ENCODE measurements at regions not wholly inside any gene's neighbourhood (a gene's known extent, or its start where the extent isn't known, plus 50 kb on each side); places are given as distances from the start of the nearest gene placed in this dataset.
"Not testable (repeated sequence)": the region's sequence is repeated elsewhere in the genome, so short reads cannot be mapped to it uniquely, and the experiment has no call there.

DNA sequence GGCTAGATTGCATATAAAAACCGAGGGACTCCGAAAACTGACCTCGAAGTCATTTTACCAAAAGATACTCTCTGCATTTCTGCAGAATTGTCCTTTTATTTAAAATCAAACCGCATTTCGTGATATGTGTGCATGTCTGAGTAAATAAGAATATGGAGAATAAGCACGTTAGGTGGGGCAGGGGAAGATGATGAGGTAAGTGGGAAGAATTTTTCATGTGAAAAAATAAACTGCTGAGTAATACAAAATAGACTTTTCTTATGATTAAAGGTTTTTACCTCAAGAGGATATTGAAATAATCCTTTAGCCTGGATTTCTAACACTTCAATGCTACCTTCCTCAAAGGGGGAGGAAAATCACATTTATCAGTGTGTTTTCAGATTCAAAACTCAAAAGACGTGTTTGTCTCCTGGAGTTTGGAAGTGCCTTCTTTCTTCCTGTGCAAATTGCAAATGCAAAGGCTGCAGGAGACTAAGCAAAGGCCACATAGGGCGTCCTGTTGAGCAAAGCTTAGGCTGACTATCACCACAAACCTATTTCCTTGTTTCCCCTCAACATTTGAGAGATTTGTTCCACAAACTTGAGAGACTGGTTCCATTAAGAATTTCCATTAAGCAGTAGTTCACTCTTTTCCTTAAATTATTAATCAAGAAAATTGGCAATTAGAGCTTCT is 813.5 kb downstream of the MCTP2 start:
- Histone ChIP-seq H3K36me3 (ENCODE audit: control insufficient read depth in 1 of 2, insufficient read depth in 2 of 2, low read length in 2 of 2) (no peaks in the 10 kb centered on the region), H3K9me3 (ENCODE audit: control insufficient read depth in 1 of 2, low read length in 2 of 2) (peaks cover 0 to 13% of the 10 kb centered on the region in 2 donors), H3K27me3 (ENCODE audit: low read depth, low read length) (no peaks in the 10 kb centered on the region), H3K4me1 (ENCODE audit: control insufficient read depth in 1 of 2, insufficient read depth in 2 of 2, low read length in 2 of 2) (no peaks in the 10 kb centered on the region), H3K4me3 (ENCODE audit: low read depth in 1 of 2, low read length in 2 of 2) (no peak overlapping the region), H3K27ac (ENCODE audit: low read length) (no peak overlapping the region)

DNA sequence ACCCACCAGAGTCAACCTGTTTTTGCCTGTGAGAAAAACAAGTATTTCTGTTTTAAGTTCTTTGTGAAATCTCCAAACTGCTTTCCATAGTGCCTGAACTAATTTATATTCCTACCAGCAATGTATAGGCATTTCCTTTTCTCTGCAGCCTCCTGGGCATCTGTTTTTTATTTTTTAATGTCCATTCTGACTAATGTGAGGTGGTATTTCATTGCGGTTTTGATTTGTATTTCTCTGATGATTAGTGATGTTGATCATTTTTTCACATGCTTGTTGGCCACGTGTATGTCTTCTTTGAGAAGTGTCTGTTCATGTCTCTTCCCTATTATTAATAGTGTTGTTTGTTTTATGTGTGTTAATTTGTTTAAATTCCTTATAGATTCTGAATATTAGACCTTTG is 820.5 kb downstream of the MCTP2 start:
- no peak overlapping the region for H3K4me3 ChIP-seq (ENCODE audit: low read depth in 1 of 2, low read length in 2 of 2)
- no peaks in the 10 kb centered on the region for H3K36me3 ChIP-seq (ENCODE audit: control insufficient read depth in 1 of 2, insufficient read depth in 2 of 2, low read length in 2 of 2)
- H3K27me3 ChIP-seq (ENCODE audit: low read depth, low read length), result no peaks in the 10 kb centered on the region
- no peaks in the 10 kb centered on the region for H3K4me1 ChIP-seq (ENCODE audit: control insufficient read depth in 1 of 2, insufficient read depth in 2 of 2, low read length in 2 of 2)
- peaks cover 0 to 19% of the 10 kb centered on the region in 2 donors for H3K9me3 ChIP-seq (ENCODE audit: control insufficient read depth in 1 of 2, low read length in 2 of 2)
- H3K27ac ChIP-seq (ENCODE audit: low read length), result no peak overlapping the region

DNA sequence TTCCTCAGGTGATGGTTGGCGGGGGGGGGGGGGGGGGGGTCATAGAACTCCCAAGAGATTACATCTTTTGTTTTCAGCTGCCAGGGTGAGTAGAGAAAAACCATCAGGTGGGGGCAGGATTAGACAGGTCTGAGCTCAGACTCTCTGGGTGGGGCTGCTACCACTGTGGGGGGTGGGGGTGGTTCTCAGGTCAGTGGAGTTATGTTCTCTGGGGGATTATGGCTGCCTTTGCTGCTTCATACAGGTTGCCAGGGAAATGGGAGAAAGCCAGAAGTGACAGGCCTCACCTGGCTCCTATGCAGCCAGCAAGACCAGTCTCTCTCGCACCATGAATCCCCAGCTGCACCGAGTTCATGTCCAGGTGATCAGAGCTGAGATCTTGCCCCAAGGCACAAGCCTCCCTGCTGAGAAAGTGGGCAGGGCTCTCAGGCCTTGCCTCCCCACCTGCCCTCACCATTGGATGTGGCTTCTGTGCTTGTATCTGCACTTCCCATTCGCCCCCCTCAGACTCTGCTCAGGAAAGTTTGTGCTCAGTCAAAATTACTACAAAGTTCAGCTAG is 828.1 kb downstream of the MCTP2 start:
- Histone ChIP-seq H3K27me3 (ENCODE audit: low read depth, low read length) (no peaks in the 10 kb centered on the region), H3K36me3 (ENCODE audit: control insufficient read depth in 1 of 2, insufficient read depth in 2 of 2, low read length in 2 of 2) (no peaks in the 10 kb centered on the region), H3K27ac (ENCODE audit: low read length) (no peak overlapping the region), H3K9me3 (ENCODE audit: control insufficient read depth in 1 of 2, low read length in 2 of 2) (peaks cover 0 to 7% of the 10 kb centered on the region in 2 donors), H3K4me1 (ENCODE audit: control insufficient read depth in 1 of 2, insufficient read depth in 2 of 2, low read length in 2 of 2) (no peaks in the 10 kb centered on the region), H3K4me3 (ENCODE audit: low read depth in 1 of 2, low read length in 2 of 2) (no peak overlapping the region)

DNA sequence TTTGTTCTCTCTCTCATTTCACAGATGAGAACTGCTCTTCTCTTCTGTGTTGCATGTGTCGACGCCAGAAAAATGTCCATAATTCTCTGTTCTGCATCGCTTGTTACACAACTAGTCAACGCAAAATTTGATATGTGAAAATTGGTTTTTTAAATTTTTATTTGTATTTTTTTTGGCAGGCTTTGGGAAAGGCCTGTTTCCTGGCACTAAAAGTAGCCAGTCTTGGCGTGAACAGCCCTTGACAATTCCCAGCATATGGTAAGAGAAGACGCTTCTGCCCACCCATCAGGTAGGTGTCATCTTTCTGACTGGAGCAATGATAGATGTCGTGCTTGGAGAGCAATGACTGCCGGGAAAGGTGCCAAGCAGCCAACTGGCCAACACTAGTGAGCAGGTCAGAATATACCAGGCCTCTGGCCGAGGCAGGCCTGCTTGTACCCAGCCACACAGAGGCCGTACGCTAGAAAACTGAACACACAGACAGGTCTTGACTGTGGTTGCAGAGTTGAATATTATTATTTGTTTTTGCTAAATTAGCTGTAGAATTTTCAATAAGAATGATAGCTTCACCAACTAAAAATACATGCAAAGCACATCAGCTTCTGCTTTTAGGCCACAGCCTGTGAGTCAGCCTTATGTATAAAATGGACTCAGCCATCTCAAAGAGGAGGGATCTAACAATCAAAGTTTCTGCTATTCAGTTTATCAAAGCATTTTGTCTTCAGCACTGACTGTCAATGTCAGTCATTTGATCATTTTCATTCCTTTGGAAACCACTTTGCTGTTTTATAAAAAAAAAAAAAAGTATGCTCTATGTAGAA is 837.5 kb downstream of the MCTP2 start:
- Histone ChIP-seq H3K27ac (ENCODE audit: low read length) (no peak overlapping the region), H3K4me3 (ENCODE audit: low read depth in 1 of 2, low read length in 2 of 2) (no peak overlapping the region), H3K27me3 (ENCODE audit: low read depth, low read length) (no peaks in the 10 kb centered on the region), H3K4me1 (ENCODE audit: control insufficient read depth in 1 of 2, insufficient read depth in 2 of 2, low read length in 2 of 2) (no peaks in the 10 kb centered on the region), H3K9me3 (ENCODE audit: control insufficient read depth in 1 of 2, low read length in 2 of 2) (no peaks in the 10 kb centered on the region), H3K36me3 (ENCODE audit: control insufficient read depth in 1 of 2, insufficient read depth in 2 of 2, low read length in 2 of 2) (no peaks in the 10 kb centered on the region)

DNA sequence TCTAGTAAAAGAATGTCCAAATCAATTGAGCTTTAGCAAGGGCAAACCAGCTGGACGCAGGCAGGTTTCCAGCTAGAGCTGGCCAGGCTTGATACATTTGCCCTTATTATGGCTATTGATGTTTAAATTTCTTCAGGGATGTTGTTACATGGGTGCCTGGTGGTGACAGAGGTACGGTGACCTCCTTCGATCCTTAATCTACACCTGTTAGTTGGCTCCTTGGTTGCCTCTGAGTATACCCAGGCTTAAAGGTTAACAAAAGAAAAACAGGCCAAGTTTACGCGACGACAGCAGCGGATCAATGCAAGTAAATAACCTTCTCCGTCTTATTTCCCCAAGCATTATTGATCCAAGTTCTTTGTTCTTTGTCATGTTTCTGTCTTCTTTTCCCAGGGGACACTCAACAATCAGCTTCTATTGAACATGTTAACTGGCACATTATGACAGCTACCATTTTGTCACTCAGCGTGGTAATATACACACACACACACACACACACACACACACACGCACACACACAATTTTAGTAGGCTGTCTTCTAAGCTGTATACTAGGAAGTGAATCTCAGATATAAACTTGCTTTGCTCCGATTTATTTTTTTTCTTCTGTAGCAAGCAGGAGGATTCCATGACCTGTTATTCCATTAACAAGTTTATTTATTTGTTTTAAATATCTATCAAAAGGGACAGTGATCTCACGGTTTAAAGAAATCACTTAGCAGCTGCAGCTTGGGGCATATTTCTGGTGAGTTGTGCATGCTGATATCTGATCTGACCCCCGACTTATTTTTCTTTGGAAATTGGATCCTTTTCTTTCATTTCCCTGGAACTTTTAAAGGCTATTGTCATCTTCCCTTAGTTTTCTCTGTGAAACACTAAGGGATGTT is 844.7 kb downstream of the MCTP2 start:
- Histone ChIP-seq H3K4me1 (ENCODE audit: control insufficient read depth in 1 of 2, insufficient read depth in 2 of 2, low read length in 2 of 2) (no peaks in the 10 kb centered on the region), H3K9me3 (ENCODE audit: control insufficient read depth in 1 of 2, low read length in 2 of 2) (no peaks in the 10 kb centered on the region)

DNA sequence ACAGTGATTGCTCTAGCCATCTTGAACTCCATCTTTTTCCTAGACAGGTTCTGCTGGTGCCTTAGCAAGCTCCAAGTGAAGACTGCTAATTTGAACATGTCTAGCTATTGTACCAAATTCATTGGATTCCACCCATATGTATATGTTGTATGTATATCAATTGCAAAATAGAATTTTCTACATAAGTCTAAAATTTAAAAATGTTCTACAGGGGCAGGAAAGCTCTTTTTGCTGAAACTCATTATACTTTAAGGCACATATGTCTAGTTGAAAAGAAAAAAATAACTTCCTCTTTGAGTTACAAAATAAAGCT is 845.3 kb downstream of the MCTP2 start:
- H3K27me3 ChIP-seq (ENCODE audit: low read depth, low read length), result no peaks in the 10 kb centered on the region
- H3K36me3 ChIP-seq (ENCODE audit: control insufficient read depth in 1 of 2, insufficient read depth in 2 of 2, low read length in 2 of 2), result no peaks in the 10 kb centered on the region
- no peaks in the 10 kb centered on the region for H3K9me3 ChIP-seq (ENCODE audit: control insufficient read depth in 1 of 2, low read length in 2 of 2)
- no peak overlapping the region for H3K4me3 ChIP-seq (ENCODE audit: low read depth in 1 of 2, low read length in 2 of 2)
- H3K4me1 ChIP-seq (ENCODE audit: control insufficient read depth in 1 of 2, insufficient read depth in 2 of 2, low read length in 2 of 2), result no peaks in the 10 kb centered on the region
- H3K27ac ChIP-seq (ENCODE audit: low read length), result no peak overlapping the region

More for the DNA sequence above, 844.7 kb downstream of the MCTP2 start:
- Histone ChIP-seq H3K36me3 (ENCODE audit: control insufficient read depth in 1 of 2, insufficient read depth in 2 of 2, low read length in 2 of 2) (no peaks in the 10 kb centered on the region), H3K27me3 (ENCODE audit: low read depth, low read length) (no peaks in the 10 kb centered on the region), H3K4me3 (ENCODE audit: low read depth in 1 of 2, low read length in 2 of 2) (no peak overlapping the region), H3K27ac (ENCODE audit: low read length) (no peak overlapping the region)

DNA sequence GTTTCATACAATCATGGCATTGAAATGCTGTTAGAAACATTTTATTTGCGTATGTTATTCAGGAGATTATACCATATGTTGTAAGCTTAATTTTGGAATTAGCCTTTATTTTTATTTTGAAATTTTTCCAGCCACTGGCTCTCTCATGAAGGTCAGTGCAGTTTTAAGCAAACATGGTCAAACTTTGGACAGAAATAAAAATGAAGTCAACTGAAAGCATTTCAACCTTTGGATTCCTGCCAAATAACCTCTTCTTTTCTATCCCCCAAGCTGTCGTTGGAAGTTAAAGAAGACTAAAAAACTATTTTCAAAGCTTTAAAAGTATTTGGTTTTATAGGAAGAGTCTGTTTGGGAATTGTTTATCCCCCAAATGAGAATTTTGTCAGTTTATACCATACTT is 846.6 kb downstream of the MCTP2 start:
- H3K4me1 ChIP-seq (ENCODE audit: control insufficient read depth in 1 of 2, insufficient read depth in 2 of 2, low read length in 2 of 2), result no peaks in the 10 kb centered on the region
- H3K4me3 ChIP-seq (ENCODE audit: low read depth in 1 of 2, low read length in 2 of 2), result no peak overlapping the region
- no peaks in the 10 kb centered on the region for H3K36me3 ChIP-seq (ENCODE audit: control insufficient read depth in 1 of 2, insufficient read depth in 2 of 2, low read length in 2 of 2)
- H3K9me3 ChIP-seq (ENCODE audit: control insufficient read depth in 1 of 2, low read length in 2 of 2), result no peaks in the 10 kb centered on the region
- no peaks in the 10 kb centered on the region for H3K27me3 ChIP-seq (ENCODE audit: low read depth, low read length)
- H3K27ac ChIP-seq (ENCODE audit: low read length), result no peak overlapping the region

DNA sequence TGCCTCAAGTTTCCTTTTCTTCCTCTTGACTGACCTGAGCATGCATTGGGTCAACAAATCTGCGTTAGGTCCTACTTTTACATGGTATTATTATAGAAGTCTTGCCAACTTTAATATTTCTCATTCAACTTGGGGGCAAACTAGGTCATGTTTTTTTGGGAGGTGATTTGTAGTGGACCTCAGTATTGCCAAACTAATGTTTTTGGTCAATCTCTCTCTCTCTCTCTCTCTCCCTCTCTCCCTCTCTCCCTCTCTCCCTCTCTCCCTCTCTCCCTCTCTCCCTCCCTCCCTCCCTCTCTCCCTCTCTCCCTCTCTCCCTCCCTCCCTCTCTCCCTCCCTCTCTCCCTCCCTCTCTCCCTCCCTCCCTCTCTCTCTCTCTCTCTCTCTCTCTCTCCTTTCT is 848.9 kb downstream of the MCTP2 start:
- H3K27me3 ChIP-seq (ENCODE audit: low read depth, low read length); H3K9me3 ChIP-seq (ENCODE audit: control insufficient read depth in 1 of 2, low read length in 2 of 2); H3K36me3 ChIP-seq (ENCODE audit: control insufficient read depth in 1 of 2, insufficient read depth in 2 of 2, low read length in 2 of 2); H3K27ac ChIP-seq (ENCODE audit: low read length); H3K4me3 ChIP-seq (ENCODE audit: low read depth in 1 of 2, low read length in 2 of 2); H3K4me1 ChIP-seq (ENCODE audit: control insufficient read depth in 1 of 2, insufficient read depth in 2 of 2, low read length in 2 of 2): not testable (repeated sequence)

DNA sequence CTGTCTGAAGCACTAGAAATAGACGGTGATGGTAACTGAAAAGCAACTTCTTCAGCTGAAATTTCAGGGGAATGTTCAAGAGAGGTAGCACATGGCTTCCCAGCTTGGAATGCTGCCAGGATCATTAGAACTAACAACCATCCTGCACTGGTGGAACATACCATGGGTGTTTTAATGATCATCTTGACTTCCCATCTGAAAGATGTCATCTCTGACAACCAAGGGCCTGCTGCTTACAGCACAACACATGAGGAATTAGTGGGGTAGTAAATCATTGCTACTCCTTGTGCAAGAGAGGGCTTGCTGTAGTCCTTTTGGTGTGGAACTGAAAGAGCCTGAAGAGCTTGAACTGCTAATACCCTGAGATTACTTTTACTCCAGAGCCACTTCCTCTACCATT is 853.7 kb downstream of the MCTP2 start:
- Histone ChIP-seq H3K4me1 (ENCODE audit: control insufficient read depth in 1 of 2, insufficient read depth in 2 of 2, low read length in 2 of 2) (no peaks in the 10 kb centered on the region), H3K36me3 (ENCODE audit: control insufficient read depth in 1 of 2, insufficient read depth in 2 of 2, low read length in 2 of 2) (no peaks in the 10 kb centered on the region), H3K27ac (ENCODE audit: low read length) (no peak overlapping the region), H3K4me3 (ENCODE audit: low read depth in 1 of 2, low read length in 2 of 2) (no peak overlapping the region), H3K9me3 (ENCODE audit: control insufficient read depth in 1 of 2, low read length in 2 of 2) (no peaks in the 10 kb centered on the region), H3K27me3 (ENCODE audit: low read depth, low read length) (no peaks in the 10 kb centered on the region)

DNA sequence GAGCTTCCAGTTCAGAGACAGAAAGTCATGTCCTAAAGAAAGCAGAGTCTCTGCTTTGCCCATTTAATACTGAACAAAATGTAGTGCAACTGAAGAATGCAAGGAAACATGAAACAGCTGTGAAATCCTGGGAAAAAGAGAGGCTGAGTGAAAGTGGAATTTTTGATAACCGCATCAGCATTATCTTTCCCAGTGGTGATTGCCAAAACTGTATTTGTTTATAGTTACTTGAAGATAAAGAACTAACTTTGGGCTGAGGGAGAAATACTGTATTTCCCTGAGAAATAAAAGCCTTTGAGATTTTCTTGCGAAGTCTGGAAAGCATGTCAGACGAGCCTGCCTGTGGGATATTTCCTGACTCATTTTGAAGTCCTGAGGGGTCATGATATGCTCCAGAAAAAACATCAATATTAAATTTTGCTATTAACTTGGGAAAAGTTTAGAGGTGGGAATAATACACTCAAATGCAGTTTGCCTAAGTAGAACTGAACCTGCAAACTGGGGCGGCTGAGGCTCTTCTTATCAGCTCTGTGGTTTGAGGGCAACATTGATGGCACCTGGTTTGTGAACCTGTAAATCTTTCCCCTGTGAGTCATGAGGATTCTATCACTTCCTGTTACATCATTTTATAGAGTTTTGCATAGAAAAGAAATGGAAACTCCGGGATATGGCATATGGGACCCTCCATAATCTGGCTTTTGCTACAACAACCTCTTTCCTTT is 855.3 kb downstream of the MCTP2 start:
- no peak overlapping the region for H3K4me3 ChIP-seq (ENCODE audit: low read depth in 1 of 2, low read length in 2 of 2)
- H3K27me3 ChIP-seq (ENCODE audit: low read depth, low read length), result no peaks in the 10 kb centered on the region
- no peaks in the 10 kb centered on the region for H3K9me3 ChIP-seq (ENCODE audit: control insufficient read depth in 1 of 2, low read length in 2 of 2)
- H3K36me3 ChIP-seq (ENCODE audit: control insufficient read depth in 1 of 2, insufficient read depth in 2 of 2, low read length in 2 of 2), result no peaks in the 10 kb centered on the region
- H3K27ac ChIP-seq (ENCODE audit: low read length), result no peak overlapping the region
- H3K4me1 ChIP-seq (ENCODE audit: control insufficient read depth in 1 of 2, insufficient read depth in 2 of 2, low read length in 2 of 2), result no peaks in the 10 kb centered on the region

DNA sequence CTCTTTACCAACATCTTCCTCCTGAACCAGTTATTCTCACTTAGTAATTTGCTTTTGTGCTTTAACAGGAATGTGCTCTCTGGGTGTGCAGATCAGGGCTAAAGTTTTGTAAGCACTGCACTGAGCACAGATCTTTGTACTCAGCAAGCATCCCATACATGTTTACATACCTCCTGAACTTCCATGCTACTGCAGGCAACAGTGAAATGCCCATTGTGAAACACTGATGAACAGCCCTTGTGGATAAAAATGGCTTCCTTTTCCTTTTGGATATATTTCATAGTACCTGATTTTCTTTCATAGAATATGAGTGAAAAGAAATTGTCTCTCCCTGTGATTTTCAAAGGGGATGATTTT is 855.9 kb downstream of the MCTP2 start:
- no peaks in the 10 kb centered on the region for H3K4me1 ChIP-seq (ENCODE audit: control insufficient read depth in 1 of 2, insufficient read depth in 2 of 2, low read length in 2 of 2)
- no peaks in the 10 kb centered on the region for H3K27me3 ChIP-seq (ENCODE audit: low read depth, low read length)
- H3K4me3 ChIP-seq (ENCODE audit: low read depth in 1 of 2, low read length in 2 of 2), result no peak overlapping the region
- H3K9me3 ChIP-seq (ENCODE audit: control insufficient read depth in 1 of 2, low read length in 2 of 2), result no peaks in the 10 kb centered on the region
- no peak overlapping the region for H3K27ac ChIP-seq (ENCODE audit: low read length)
- no peaks in the 10 kb centered on the region for H3K36me3 ChIP-seq (ENCODE audit: control insufficient read depth in 1 of 2, insufficient read depth in 2 of 2, low read length in 2 of 2)
